H9 (cell line): ENCODE measurements at regions not wholly inside any gene's neighbourhood (a gene's known extent, or its start where the extent isn't known, plus 50 kb on each side); places are given as distances from the start of the nearest gene placed in this dataset.

Source experiments
- DNase-seq: peaks from one replicate; pipeline ENCODE4 v3.0.0-alpha.2; 2017
- H2AFZ ChIP-seq: one replicate; pipeline ENCODE4 v1.6.1; 2013; ENCODE audit warnings: mild to moderate bottlenecking, low read length, control low read depth, moderate library complexity
- H2AK5ac ChIP-seq: 2 replicates; pipeline ENCODE4 v1.6.1; 2013; ENCODE audit warnings: low read length, control low read depth, mixed read lengths; ENCODE audit not compliant: insufficient read length
- H2BK120ac ChIP-seq: one replicate; pipeline ENCODE4 v1.6.1; 2013; ENCODE audit warnings: low read depth, mild to moderate bottlenecking, low read length, control low read depth, inconsistent platforms; ENCODE audit not compliant: poor library complexity, severe bottlenecking
- H2BK12ac ChIP-seq: 2 replicates; pipeline ENCODE4 v1.6.1; 2013; ENCODE audit warnings: low read length, control low read depth, mixed read lengths, low read depth; ENCODE audit not compliant: insufficient read length
- H2BK15ac ChIP-seq: 2 replicates; pipeline ENCODE4 v1.6.1; 2013; ENCODE audit warnings: low read depth, low read length, control low read depth
- H2BK20ac ChIP-seq: one replicate; pipeline ENCODE4 v1.6.1; 2013; ENCODE audit warnings: low read depth, mild to moderate bottlenecking, low read length, control low read depth, inconsistent platforms; ENCODE audit not compliant: poor library complexity, severe bottlenecking
- H2BK5ac ChIP-seq: 2 replicates; pipeline ENCODE4 v1.6.1; 2013; ENCODE audit warnings: low read length, control low read depth, mixed read lengths; ENCODE audit not compliant: insufficient read length
- H3K14ac ChIP-seq: 2 replicates; pipeline ENCODE4 v1.6.1; 2013; ENCODE audit warnings: low read length, control low read depth; ENCODE audit not compliant: insufficient read depth
- H3K18ac ChIP-seq: 2 replicates; pipeline ENCODE4 v1.6.1; 2013; ENCODE audit warnings: low read depth, mild to moderate bottlenecking, mixed read lengths, low read length, control low read depth; ENCODE audit not compliant: insufficient read length
- H3K23ac ChIP-seq: 2 replicates; pipeline ENCODE4 v1.6.1; 2013; ENCODE audit warnings: low read length, control low read depth, mixed read lengths, low read depth; ENCODE audit not compliant: insufficient read length
- H3K23me2 ChIP-seq: 2 replicates; pipeline ENCODE4 v1.6.1; 2013; ENCODE audit warnings: low read depth, mild to moderate bottlenecking, mixed read lengths, low read length, control low read depth; ENCODE audit not compliant: insufficient read length, poor library complexity, severe bottlenecking
- H3K27ac ChIP-seq: 2 replicates; pipeline ENCODE4 v1.5.1; 2013; ENCODE audit warnings: low read length, control low read depth, mixed read lengths, low read depth; ENCODE audit not compliant: insufficient read length
- H3K27me3 ChIP-seq: 2 replicates; pipeline ENCODE4 v1.6.1; 2013; ENCODE audit warnings: low read length, control low read depth, inconsistent platforms; ENCODE audit not compliant: insufficient read depth
- H3K4ac ChIP-seq: 2 replicates; pipeline ENCODE4 v1.6.1; 2013; ENCODE audit warnings: low read depth, mild to moderate bottlenecking, control low read depth, inconsistent platforms, low read length, moderate library complexity
- H3K4me1 ChIP-seq: 2 replicates; pipeline ENCODE4 v1.6.1; 2013; ENCODE audit warnings: low read length, control low read depth, inconsistent platforms; ENCODE audit not compliant: insufficient read depth
- H3K4me2 ChIP-seq: 2 replicates; pipeline ENCODE4 v1.6.1; 2013; ENCODE audit warnings: low read length, control low read depth, mixed read lengths; ENCODE audit not compliant: insufficient read length, insufficient read depth
- H3K56ac ChIP-seq: 2 replicates; pipeline ENCODE4 v1.6.1; 2013; ENCODE audit warnings: low read depth, mild to moderate bottlenecking, mixed read lengths, low read length, control low read depth; ENCODE audit not compliant: insufficient read length
- H3K79me1 ChIP-seq: 2 replicates; pipeline ENCODE4 v1.6.1; 2013; ENCODE audit warnings: low read depth, mild to moderate bottlenecking, moderate library complexity, low read length, control low read depth, inconsistent platforms; ENCODE audit not compliant: insufficient read depth, poor library complexity, severe bottlenecking
- H3K79me2 ChIP-seq: 2 replicates; pipeline ENCODE4 v1.6.1; 2013; ENCODE audit warnings: low read length, control low read depth, inconsistent platforms; ENCODE audit not compliant: insufficient read depth
- H3K9ac ChIP-seq: 2 replicates; pipeline ENCODE4 v1.6.1; 2013; ENCODE audit warnings: low read length, control low read depth, mixed read lengths; ENCODE audit not compliant: insufficient read length; ENCODE audit errors: extremely low read depth
- H3K9me3 ChIP-seq: one replicate; pipeline ENCODE4 v1.6.1; 2013; ENCODE audit warnings: low read depth, low read length, inconsistent platforms; ENCODE audit not compliant: control insufficient read depth
- H3T11ph ChIP-seq: one replicate; pipeline ENCODE4 v1.6.1; 2013; ENCODE audit warnings: mild to moderate bottlenecking, low read length, control low read depth, inconsistent platforms
- H4K20me1 ChIP-seq: one replicate; pipeline ENCODE4 v1.6.1; 2013; ENCODE audit not compliant: control insufficient read depth, insufficient read length, insufficient read depth
- H4K5ac ChIP-seq: 2 replicates; pipeline ENCODE4 v1.6.1; 2013; ENCODE audit warnings: low read depth, mild to moderate bottlenecking, mixed read lengths, low read length, control low read depth; ENCODE audit not compliant: insufficient read length
- H4K8ac ChIP-seq: replicated peaks from 2 replicates; pipeline ENCODE4 v1.6.1; 2013; ENCODE audit warnings: low read length, control low read depth, mixed read lengths, low read depth; ENCODE audit not compliant: insufficient read length
- H4K91ac ChIP-seq: 2 replicates; pipeline ENCODE4 v1.6.1; 2013; ENCODE audit warnings: low read depth, mild to moderate bottlenecking, moderate library complexity, mixed read lengths, low read length, control low read depth; ENCODE audit not compliant: insufficient read length
- H3K27ac Mint-ChIP-seq, 3 experiments: 2 replicates in 2 of 3; 3 replicates in 1 of 3; pipeline ENCODE4 v1.8.0; 2020 to 2021; ENCODE audit warnings: mixed read lengths in 3 of 3, mild to moderate bottlenecking in 1 of 3, moderate library complexity in 1 of 3
- H3K27me3 Mint-ChIP-seq: 2 replicates; pipeline ENCODE4 v1.8.0; 2021; ENCODE audit warnings: low read depth, mild to moderate bottlenecking, moderate library complexity, mixed read lengths
- H3K36me3 Mint-ChIP-seq, 3 experiments: 2 replicates in 2 of 3; 3 replicates in 1 of 3; pipeline ENCODE4 v1.8.0; 2020 to 2021; ENCODE audit warnings: low read depth in 3 of 3, mixed read lengths in 3 of 3; ENCODE audit not compliant: insufficient read depth in 1 of 3
- H3K4me1 Mint-ChIP-seq, 2 experiments: 2 replicates each; pipeline ENCODE4 v1.8.0; 2020; ENCODE audit warnings: mixed read lengths in 2 of 2
- H3K4me3 Mint-ChIP-seq, 2 experiments: 2 replicates in 1 of 2; 3 replicates in 1 of 2; pipeline ENCODE4 v1.8.0; 2020 to 2021; ENCODE audit warnings: mild to moderate bottlenecking in 2 of 2, mixed read lengths in 2 of 2, moderate library complexity in 1 of 2
- H3K9me3 Mint-ChIP-seq, 2 experiments: 2 replicates in 1 of 2; 3 replicates in 1 of 2; pipeline ENCODE4 v1.8.0; 2020; ENCODE audit warnings: mild to moderate bottlenecking in 2 of 2, mixed read lengths in 2 of 2, moderate library complexity in 1 of 2
- CTCF ChIP-seq: fragments of 200-600 bp; sonication (generic); conservative IDR thresholded peaks from 3 replicates; pipeline ENCODE4 v1.8.0; 2021; ENCODE audit warnings: antibody characterized with exemption, mild to moderate bottlenecking
- WGBS: extraction: QIAGEN DNeasy Blood & Tissue Kit; methylation state at CpG from one replicate; pipeline ENCODE4 v1.1.7; 2013; ENCODE audit warnings: missing lambda C conversion rate, low lambda C conversion rate, mixed read lengths; ENCODE audit not compliant: insufficient read length; ENCODE audit errors: extremely low coverage; 5-methylcytosine and 5-hydroxymethylcytosine counted together

DNA sequence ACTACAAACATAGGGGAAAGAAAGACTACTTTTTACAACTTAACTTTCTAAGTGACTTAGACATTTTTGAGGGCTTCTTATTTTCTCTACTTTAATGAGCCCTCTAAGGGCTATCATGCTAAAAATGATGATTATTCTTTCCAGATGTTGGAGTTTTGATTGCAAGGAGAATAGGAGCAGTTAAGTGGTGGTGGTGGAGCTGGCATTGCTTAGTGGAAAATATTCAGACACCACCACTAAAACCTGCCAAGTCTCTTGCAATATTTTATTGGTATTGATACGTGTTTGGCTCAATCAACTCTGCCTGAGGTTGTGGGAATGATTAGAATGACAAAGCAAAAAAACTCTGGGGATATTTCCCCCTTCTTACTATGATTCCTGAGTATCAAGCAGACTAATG is 82.6 kb upstream of the PTGFR start:
- Histone ChIP-seq H2BK15ac (no peak overlapping the region), H3K56ac (no peak overlapping the region), H3K4ac (no peak overlapping the region), H3K79me1 (no peaks in the 10 kb centered on the region), H3K27me3 (no peaks in the 10 kb centered on the region), H3K18ac (no peak overlapping the region), H4K20me1 (no peaks in the 10 kb centered on the region), H4K91ac (no peak overlapping the region), H3K27ac (no peak overlapping the region), H2BK12ac (no peak overlapping the region), H3K9me3 (no peaks in the 10 kb centered on the region), H3K14ac (no peak overlapping the region), H3K4me1 (no peaks in the 10 kb centered on the region), H3K23me2 (no peaks in the 10 kb centered on the region), H3K9ac (no peak overlapping the region), H2BK5ac (no peak overlapping the region), H3K4me2 (no peak overlapping the region), H2BK120ac (no peak overlapping the region), H4K5ac (no peak overlapping the region), H2AK5ac (no peak overlapping the region), H3T11ph (no peak overlapping the region), H3K79me2 (no peaks in the 10 kb centered on the region), H2AFZ (no peak overlapping the region), H2BK20ac (no peak overlapping the region), H4K8ac (no peak overlapping the region), H3K23ac (no peak overlapping the region)
- no peak for TF ChIP-seq CTCF
- Mint-ChIP-seq H3K27me3 (no peaks in the 10 kb centered on the region; the same call in 1 of the 2 replicates), H3K27ac (no peak overlapping the region), H3K9me3 (peaks cover 17 to 22% of the 10 kb centered on the region in 2 experiments), H3K36me3 (peaks cover 3 to 23% (median 3%) of the 10 kb centered on the region in 3 experiments; a peak in 6 of 7 replicates), H3K4me3 (no peak overlapping the region), H3K4me1 (peaks cover 7 to 8% of the 10 kb centered on the region in 2 experiments)
- WGBS, result no CpG with 5 or more reads among the region's 1 CpG
- DNase-seq, result no peak
